ENCODE measurements at regions not wholly inside any gene's neighbourhood (a gene's known extent, or its start where the extent isn't known, plus 50 kb on each side); places are given as distances from the start of the nearest gene placed in this dataset.
"Not testable (repeated sequence)": the region's sequence is repeated elsewhere in the genome, so short reads cannot be mapped to it uniquely, and the experiment has no call there.

DNA sequence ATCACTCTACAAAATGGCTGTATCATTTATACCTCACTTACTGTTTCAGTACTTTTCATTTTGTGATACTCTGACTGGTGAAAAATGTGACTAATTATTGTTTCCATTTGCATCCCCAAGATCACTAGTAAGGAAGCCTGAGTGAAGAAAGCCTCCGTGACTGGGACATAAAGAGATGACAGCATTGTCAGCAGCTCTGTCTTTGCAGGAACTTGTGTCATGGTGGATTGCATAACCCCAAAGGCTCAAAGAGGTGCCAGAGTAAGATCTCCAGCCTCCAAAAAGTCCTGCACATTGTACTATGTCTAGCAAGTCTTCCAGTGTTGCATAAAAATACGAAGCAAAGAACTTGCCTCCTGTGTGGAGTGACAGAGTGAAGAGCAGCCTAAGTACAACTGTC lies 187.5 kb upstream of the CRIM1 start:
- DNase-seq (ENCODE audit: low spot score) = no peak

- no peak for DNase-seq (ENCODE audit: low spot score)
Measured at GRCh38 chr2:36165132-36165531, 190.4 kb upstream of the CRIM1 start.

- DNase-seq (ENCODE audit: low spot score) = no peak
Measured at GRCh38 chr2:36163520-36164254, 191.9 kb upstream of the CRIM1 start.

DNA sequence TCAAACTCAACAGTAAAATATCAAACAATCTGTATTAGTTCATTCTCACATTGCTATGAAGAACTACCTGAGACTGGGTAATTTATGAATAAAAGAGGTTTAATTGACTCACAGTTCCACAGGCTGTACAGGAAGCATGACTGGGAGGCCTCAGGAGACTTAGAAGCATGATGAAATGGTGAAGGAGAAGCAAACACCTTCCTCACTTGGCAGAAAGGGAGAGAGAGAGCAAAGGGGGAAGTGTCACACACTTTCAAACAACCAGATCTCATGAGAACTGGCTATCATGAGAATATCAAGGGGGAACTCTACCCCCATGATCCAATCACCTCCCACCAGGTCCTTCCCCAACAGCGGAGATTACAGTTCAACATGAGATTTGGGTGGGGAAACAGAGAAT lies 198.5 kb upstream of the CRIM1 start:
- DNase-seq (ENCODE audit: low spot score) = not testable (repeated sequence)

DNA sequence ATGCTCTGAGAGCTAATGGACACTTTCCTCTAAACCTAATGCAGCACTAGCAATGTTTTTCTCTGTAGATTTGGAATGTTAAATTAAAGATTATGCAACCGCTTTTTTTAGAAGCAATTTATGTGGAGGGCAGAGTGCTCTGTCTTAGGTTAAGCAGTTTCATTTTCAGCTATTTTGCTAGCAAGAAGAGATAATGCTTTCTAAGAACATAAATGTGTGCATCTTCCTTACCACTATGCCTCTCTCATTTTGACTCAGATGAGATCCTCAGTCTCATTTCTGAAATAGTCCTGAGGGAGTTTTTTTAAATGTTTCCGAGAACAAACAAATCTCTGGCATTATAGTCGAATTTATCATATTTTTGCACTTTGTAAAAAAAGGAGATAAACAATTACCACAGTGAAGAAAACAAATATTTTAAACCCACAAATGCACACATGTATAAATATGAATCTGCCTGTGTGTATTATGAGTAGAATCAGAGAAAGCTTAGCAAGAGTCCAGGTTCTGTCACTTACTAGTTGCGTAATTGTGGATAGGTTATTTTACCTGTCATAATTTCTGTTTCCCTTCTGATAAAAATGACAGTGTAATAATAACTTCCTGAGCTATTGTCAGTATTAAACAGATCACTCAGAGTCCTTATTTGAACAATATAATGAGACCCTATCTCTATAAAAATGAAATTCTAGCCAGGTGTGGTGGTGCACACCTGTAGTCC lies 207.7 kb upstream of the CRIM1 start:
- DNase-seq (ENCODE audit: low spot score) = no peak

DNA sequence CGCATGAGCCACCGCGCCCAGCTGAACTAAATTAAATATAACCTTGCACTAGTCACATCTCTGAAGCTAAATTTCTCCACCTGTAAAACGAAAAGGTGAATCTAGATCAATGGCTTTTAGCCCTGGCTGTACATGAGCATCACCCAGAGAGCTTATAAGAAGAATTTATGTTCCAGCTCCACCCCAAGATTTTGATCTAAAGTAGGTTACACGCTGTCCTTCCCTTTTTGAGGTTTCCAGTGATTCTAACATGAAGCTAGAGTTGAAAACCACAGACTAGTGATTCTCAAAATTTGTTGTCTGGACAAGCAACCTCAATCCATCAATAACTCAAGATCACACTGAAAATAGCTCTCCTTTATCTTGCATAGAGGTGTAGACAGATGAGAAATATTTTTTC lies 208.8 kb upstream of the CRIM1 start:
- DNase-seq (ENCODE audit: low spot score) = no peak

DNA sequence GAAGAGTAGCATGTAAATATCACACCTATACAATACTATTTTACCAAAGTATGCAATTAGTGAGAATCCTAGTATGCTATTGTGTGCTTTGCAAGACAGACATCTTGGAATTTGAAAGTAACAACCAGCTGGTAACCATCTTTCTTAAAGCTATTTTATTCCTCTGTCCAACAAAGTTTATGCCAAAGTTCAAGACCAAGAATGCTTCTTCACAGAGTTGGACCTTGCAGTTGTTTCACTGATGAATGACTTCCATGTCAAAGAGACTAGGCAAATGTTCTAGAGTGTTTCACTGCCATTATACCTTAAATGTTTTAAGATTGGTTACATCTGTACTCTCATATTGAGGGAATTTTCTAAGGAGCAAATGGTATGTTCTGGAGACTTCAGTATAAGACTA lies 215.2 kb upstream of the CRIM1 start:
- DNase-seq (ENCODE audit: low spot score) = no peak

DNA sequence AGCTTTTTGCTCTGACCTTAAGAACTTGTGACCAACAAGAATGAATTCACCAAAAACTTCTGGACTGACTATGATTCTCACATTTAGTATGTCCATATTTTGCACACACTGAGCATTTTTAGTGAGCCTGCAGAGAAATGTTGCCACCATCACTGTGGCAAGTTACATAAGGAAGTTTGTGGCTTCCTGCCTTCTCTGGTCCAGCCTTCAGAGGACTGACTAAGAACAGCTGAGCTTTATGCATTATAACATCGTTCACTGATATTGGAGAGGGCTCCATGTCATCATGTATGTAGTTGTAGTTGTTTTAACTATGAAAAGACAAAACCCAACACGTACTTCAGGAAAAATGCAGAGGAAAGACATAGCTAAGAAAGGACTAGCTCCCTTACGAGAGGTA lies 218.0 kb upstream of the CRIM1 start:
- no peak for DNase-seq (ENCODE audit: low spot score)

DNA sequence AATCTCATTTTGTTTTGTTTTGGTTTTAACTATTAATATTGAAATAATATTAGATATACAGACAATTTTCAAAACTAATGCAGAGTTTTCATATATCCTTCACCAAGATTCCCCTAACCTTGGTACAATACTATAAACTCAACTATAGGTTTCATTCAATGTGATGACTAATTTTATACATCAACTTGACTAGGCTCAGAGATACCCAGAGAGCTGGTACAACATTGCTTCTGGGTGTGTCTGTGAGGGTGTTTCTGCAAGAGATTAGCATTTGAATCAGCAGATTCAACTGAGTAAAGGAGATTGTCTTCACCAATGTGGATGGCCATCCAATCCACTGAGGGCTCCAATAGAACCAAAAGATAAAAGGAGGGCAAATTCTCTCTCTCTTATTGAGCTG lies 221.3 kb upstream of the CRIM1 start:
- no peak for DNase-seq (ENCODE audit: low spot score)

DNA sequence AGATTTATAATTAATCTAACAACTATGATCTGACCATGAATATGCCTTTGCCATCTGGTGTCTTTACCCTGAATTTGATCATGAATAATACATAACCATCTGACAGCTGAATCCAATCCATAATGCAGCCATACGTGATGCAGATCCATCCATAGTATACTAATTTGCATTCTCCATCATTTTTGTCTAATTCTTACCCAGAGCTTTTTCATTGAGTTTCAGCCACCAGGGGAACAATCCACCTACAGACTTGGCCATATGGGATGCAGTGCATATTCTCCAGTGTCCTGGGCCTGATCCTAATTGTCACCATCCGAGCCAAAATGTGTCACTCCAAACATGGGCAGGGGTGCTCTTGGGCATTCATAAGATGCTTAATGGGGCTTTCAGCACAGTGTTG lies 227.2 kb upstream of the CRIM1 start:
- no peak for DNase-seq (ENCODE audit: low spot score)

GRCh38 chr2:36125702-36126101 lies 229.9 kb upstream of the CRIM1 start:
- DNase-seq (ENCODE audit: low spot score) = no peak

DNA sequence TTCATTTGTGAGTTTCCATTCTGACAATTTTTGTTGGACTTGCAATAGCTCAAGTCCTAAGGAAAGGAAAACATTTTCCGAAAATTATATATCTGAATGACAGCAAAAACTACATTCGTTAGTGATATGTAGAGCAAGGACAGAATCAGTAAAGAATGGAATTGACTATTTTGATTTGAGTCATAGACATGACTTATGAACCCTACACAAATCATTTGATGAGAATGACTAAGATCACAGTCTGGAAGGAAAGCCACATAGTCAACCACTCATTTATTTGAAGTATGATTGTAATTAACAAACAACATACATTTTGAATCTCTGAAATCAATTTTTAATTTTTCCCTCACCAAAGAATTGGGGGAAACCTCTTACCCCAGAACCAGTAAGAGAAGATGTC lies 231.6 kb upstream of the CRIM1 start:
- DNase-seq (ENCODE audit: low spot score) = no peak

- no peak for DNase-seq (ENCODE audit: low spot score)
Measured at GRCh38 chr2:36097022-36097421, 258.6 kb upstream of the CRIM1 start.

GRCh38 chr2:36091844-36092741 lies 263.5 kb upstream of the CRIM1 start:
- DNase-seq (ENCODE audit: low spot score) = peak; percentile 88

DNA sequence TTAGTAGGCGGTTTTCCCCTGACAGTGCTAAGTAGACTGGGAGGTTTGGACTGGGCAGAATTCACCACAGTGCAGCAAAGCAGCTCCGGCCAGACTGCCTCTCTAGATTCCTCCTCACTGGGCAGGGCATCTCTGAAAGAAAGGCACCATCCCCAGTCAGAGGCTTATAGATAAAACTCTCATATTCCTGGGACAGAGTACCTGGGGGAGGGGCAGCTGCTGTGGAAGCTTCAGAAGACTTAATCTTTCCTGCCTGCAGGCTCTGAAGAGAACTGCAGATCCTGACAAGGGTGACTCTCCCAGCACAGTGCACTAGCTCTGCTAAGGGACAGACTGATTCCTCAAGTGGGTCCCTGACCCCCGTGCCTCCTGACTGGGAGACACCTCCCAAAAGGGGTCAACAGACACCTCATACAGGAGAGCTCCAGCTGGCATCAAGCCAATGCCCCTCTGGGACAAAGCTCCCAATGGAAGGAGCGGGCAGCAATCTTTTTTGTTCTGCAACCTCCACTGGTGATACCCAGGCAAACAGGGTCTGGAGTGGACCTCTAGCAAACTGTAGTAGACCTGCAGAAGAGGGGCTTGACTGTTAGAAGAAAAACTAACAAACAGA lies 266.8 kb upstream of the CRIM1 start:
- no peak for DNase-seq (ENCODE audit: low spot score)

- DNase-seq (ENCODE audit: low spot score) = no peak
Measured at GRCh38 chr2:36087344-36087743, 268.2 kb upstream of the CRIM1 start.

DNA sequence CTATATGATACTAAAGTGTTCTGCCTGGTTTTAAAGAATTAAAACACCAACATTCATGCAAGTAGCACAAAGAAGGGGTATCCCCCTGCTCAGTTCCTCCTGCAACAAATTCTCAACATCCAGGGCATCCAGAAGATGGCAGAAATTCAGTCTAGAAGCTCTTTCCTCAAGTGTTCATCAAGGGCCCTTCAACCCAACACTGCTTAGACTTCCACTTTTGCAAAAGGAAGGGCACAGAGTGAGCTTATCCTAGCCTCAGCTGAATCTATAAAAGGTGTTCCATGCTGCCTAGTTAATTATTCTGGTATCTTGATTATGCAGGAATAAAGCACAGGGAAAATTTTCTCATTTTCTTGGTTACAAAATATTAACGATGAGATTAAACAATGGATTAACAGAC lies 275.8 kb upstream of the CRIM1 start:
- no peak for DNase-seq (ENCODE audit: low spot score)

- no peak for DNase-seq (ENCODE audit: low spot score)
Measured at GRCh38 chr2:36074008-36074407, 281.6 kb upstream of the CRIM1 start.

- DNase-seq (ENCODE audit: low spot score) = no peak
Measured at GRCh38 chr2:36071698-36072097, 283.9 kb upstream of the CRIM1 start.

DNA sequence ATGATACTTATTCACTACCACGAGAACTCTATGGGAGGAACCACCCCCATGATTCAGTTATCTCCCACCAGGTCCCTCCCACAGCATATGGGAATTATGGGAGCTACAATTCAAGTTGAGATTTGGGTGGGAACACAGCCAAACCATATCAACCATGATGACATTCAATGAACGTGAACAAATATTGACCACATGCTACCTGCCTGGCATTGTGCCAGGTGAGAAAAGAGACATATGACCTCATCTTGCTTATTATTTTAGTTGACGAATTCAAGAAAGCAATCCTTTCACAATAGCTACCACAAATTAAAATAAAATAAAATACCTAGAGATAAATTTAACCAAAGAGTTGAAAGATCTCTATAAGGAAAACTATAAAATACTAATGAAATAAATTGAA lies 286.5 kb upstream of the CRIM1 start:
- no peak for DNase-seq (ENCODE audit: low spot score)

DNA sequence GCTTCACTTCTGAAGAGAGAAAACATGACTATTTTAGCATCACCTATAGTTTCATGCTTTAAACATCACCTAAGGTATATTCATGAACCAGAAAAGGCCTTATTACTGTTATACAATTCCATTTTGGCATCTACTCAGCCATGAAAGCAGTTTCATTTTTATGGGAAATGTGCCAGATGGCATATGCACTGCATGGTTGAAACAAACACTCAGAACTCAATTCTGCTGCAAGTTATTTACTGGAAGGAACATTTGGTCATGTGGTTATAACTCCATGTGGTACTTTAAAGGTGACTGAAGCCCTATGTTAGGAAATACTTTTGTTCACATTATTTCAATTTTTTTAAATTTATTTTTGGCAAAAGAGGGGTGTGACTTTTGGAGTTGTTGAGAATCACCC lies 287.5 kb upstream of the CRIM1 start:
- no peak for DNase-seq (ENCODE audit: low spot score)

DNA sequence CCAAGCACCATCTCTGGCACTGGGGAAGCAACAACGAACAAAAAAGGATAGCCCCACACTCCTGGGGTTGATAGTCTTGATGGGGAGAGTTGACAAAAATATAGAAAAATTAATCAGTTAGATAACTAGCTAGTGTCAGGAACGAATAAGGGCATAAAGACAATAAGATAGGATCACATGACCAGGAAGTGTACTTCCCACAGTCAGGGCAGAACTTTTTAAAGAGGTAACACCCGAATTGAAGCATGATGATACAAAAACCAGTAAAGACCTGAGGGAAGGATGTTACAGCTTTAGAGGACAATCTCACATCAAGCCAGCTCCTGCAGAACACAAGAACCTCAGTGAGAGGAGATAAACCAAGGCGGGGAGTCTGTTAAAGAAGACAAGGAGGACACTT lies 295.4 kb upstream of the CRIM1 start:
- no peak for DNase-seq (ENCODE audit: low spot score)

Data from mesenteric fat pad (tissue), 1 donor.